GM12892 (cell line): ENCODE measurements at regions not wholly inside any gene's neighbourhood (a gene's known extent, or its start where the extent isn't known, plus 50 kb on each side); places are given as distances from the start of the nearest gene placed in this dataset.

Source experiments
- POLR2A ChIP-seq: IDR thresholded peaks from 2 replicates; pipeline ENCODE4 v1.6.1; 2011; ENCODE audit warnings: low read depth, low read length, control low read depth
- POLR2AphosphoS5 ChIP-seq: IDR thresholded peaks from 2 replicates; pipeline ENCODE4 v1.6.1; 2011; ENCODE audit warnings: low read depth, low read length, control low read depth

DNA sequence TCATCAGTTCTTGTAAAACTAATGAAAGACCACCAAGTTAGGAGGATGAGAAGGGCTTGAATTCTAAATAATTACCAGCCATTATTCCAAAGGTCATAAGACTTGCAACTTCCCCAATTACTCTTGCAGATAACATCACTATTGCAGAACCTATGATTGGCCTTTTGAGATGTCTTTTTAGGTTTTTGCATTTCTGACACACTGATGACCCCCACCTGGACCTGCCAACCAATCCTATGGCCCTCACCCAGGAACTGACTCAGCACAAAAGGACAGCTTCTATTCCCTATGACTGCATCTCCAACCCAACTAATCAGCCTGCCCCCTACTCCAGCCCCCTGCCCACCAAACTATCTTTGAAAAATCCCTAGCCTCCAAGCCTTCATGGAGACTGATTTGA lies 111.5 kb upstream of the COPS8 start:
- TF ChIP-seq POLR2A (no peak), POLR2AphosphoS5 (no peak)
